ENCODE measurements at regions not wholly inside any gene's neighbourhood (a gene's known extent, or its start where the extent isn't known, plus 50 kb on each side); places are given as distances from the start of the nearest gene placed in this dataset.
"Not testable (repeated sequence)": the region's sequence is repeated elsewhere in the genome, so short reads cannot be mapped to it uniquely, and the experiment has no call there.

DNA sequence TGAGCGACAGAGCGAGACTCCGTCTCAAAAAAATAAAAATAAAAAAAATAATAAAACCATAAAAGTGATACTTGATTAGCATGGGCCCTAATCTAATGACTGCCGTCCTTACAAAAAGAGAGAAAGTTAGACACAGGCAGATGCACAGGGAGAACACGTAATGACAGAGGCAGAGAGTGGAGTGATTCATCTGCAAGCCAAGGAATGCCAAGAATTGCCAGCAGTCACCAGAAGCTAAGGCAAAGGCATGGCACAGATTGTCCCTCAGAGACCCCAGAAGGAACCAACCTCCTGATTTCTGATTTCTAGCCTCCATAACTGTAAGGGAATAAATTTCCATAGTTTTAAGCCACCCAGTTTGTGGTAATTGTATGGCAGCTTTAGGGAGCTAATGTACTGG, 79.6 kb upstream of the FREM1 start:
- H3K9me3 Mint-ChIP-seq, result peaks cover 0 to 4% of the 10 kb centered on the region in 2 donors
- peaks cover 0 to 5% of the 10 kb centered on the region in 2 donors for H3K36me3 Mint-ChIP-seq

DNA sequence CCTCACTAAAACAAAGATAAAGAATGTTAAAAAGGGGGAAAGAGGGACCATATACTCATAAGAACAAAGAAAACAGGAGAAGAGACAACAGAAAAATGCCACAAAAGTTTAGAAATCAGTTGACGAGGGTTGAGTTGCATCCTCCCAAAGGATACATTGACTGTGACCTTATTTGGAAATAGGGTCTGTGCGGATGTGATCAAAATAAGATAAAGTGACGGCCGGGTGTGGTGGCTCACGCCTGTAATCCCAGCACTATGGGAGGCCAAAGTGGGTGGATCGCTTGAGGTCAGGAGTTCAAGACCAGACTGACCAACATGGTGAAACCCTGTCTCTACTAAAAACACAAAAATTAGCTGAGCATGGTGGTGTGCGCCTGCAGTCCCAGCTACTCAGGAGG, 79.1 kb upstream of the FREM1 start:
- not testable (repeated sequence) for H3K27ac Mint-ChIP-seq; DNase-seq (ENCODE audit: low spot score in 2 of 2); H3K9me3 Mint-ChIP-seq; ATAC-seq; H3K36me3 Mint-ChIP-seq

More for the DNA sequence above, 79.6 kb upstream of the FREM1 start:
- no peak for ATAC-seq
- DNase-seq (ENCODE audit: low spot score in 2 of 2), result no peak
- H3K27ac Mint-ChIP-seq, result no peak overlapping the region

DNA sequence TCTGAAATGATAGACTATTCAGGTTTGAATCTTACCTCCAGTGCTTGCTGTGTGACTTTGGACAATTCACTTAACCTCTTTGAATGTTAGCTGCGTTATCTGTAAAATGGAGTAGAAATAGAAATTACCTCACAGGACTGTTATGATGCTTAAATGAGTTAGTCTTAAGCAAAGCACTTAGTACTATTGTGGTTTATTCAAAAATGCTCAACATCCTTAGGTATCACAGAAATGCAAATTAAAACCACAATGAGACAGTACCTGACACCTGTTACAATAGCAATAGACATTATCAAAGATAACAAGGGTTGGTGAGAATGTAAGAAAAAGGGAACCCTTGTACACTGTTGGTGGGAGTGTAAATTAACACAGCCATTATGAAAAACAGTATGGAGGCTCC, 77.6 kb upstream of the FREM1 start:
- Mint-ChIP-seq H3K27ac (no peak overlapping the region), H3K36me3 (peaks cover 0 to 5% of the 10 kb centered on the region in 2 donors), H3K9me3 (peaks cover 0 to 4% of the 10 kb centered on the region in 2 donors)
- DNase-seq (ENCODE audit: low spot score in 2 of 2) (no peak), ATAC-seq (peak in 1 of 2 donors; percentile 28)

DNA sequence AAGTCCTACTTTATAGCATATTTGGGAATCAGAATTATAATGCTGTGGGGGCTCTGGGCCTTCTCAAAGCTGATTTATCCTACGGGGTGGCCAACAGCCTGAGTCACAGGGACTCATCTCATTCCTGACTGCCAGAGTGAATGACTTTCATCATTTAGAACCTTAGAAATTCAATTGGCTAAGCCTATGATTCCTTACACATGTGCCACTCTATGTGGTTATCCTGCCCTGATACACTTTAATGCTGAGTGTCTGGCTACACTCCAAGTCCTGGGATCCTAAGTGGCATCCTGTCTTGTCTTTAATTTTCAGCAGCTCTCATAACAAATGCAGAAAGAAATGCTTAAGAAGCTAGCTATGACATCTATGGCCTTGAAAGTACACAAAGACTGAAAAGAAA, 75.2 kb upstream of the FREM1 start:
- DNase-seq (ENCODE audit: low spot score in 2 of 2), result no peak
- Mint-ChIP-seq H3K27ac (no peak overlapping the region), H3K36me3 (no peaks in the 10 kb centered on the region), H3K9me3 (no peaks in the 10 kb centered on the region)
- no peak for ATAC-seq

DNA sequence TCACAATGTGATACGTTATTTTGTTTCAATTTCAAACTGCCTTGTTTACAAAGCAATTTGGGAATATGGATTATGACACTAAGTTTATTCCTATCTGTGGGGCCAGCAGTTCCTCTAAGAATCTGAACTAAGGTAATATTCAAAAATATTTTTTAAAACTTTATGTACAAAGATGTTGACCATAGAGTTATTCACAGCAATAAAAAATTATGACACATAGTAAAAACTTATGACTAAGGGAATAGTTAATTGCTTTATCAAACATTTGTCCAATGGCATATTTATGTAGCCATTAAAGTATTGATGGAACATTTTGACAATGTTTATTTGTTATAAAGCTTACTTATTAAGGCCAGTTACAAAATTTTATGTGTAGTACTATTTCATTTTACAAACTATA, 73.4 kb upstream of the FREM1 start:
- DNase-seq (ENCODE audit: low spot score in 2 of 2), result no peak
- no peak for ATAC-seq
- no peaks in the 10 kb centered on the region for H3K36me3 Mint-ChIP-seq
- no peaks in the 10 kb centered on the region for H3K9me3 Mint-ChIP-seq
- no peak overlapping the region for H3K27ac Mint-ChIP-seq

DNA sequence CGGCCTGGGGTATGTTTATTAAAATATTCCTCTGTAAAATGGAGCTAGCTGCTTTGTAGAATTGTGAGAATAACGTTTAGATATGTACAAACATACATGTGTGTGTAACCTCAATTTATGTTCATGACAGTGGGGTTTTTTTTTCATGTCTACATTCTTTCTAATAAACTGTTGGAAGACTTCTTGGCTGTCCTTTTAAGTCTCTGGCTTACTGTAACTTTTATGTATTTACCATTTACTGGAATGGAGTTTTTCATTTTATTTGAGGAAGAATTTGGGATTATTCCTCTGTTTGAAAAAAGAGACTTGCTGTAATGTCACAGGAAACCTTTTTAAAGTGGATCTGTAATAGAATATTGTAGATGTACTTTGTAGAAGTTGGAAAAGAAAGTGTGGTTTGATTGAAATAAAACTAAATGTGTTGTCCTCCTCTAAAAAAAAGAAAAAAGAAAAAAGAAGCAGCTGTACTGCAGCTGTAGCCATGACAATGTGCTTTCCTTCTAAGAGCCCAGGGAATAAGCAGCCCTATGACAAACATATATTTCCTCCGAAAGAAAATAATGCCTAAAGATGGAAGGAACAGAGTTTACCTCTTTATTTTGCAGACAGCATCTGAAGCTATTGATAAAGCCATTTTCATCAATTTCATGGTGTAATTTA, 71.2 kb upstream of the FREM1 start:
- H3K27ac Mint-ChIP-seq, result no peak overlapping the region
- no peaks in the 10 kb centered on the region for H3K9me3 Mint-ChIP-seq
- ATAC-seq, result no peak
- H3K36me3 Mint-ChIP-seq, result no peaks in the 10 kb centered on the region
- DNase-seq (ENCODE audit: low spot score in 2 of 2), result no peak

DNA sequence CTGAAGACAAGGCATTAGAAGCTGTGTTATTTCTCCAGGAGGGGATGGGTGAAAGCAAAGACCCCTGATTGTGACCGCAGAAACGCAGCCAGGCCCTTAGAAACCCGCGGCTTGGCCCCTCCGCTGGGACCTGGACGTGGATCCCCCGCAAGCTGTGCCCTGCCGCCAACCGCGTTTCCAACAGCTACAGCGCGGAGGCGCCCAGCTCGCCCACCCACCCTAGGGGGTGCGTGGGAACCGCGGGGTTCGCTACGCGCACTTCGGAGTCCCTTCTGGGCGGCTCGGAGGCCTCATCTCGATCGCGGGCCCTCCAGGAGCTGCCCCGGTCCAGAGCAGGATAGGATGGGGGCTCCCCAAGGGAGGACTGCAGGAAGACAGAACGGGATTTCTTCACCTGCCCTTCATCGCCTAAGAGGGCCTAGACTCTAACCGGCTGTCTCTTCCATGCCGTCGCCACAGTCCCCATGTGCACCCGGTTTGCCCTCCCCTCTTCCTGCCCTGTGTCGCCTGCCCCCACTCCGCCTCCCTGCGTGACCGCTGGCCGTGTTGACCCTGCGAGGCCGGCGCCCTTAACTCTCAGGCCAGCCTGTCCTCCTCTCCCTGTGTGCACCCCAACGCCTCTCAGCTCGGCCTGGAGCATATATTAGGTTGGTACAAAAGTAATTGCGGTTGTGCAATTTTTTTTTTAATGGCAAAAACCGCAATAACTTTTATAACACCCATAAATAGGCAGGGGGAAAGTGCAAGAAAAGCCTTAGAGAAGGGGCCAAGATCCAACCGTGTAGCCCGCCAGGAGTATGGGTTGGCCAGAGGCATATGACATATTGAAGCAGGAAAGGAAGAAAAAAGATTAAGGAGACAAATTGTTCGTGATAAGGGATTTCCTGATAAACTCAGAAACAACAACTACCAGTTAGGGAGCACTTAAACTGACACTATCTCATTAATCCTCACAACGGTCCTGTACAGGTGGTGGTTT, 68.1 kb upstream of the FREM1 start:
- ATAC-seq, result no peak
- H3K36me3 Mint-ChIP-seq, result no peaks in the 10 kb centered on the region
- H3K27ac Mint-ChIP-seq, result no peak overlapping the region
- no peak for DNase-seq (ENCODE audit: low spot score in 2 of 2)
- no peaks in the 10 kb centered on the region for H3K9me3 Mint-ChIP-seq

DNA sequence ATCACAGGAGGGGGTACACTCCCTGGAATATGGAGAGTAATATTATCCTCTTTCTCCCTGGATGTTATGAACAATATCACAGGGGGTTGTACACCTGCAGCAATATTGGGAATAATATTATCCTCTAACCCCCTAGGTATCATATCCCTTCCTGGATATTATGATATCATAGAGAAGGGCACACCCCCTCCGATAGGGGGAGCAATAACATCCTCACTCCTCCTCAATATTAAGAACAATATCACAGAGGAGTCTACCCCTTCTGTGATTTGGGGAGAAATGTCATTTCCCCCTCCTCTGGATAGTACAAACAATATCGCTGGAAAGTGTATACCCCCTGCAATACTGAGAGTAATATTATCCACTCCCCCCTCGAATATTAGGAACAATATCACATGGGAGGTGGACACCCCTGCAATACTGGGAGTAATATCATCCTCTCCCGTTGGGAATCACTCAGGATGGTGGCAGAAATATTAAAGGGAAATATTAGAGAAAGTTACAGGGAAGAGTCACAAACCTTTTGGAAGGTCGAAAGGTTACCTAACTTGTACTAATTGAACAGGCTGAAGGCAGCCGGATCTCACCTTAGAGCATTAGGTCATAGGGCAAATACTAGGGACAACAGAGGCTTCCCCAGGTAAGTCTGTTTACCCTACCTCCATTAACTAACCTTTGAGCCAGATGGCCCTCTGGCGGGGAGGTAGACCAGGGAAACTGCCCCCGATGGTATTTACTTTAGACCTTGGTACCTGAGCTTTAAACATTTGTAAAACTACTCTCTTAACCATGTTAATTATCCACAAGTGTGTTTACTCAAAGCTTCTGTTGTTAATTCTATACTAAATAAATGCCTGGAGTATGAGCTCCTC, 57.5 kb upstream of the FREM1 start:
- Mint-ChIP-seq H3K27ac (no peak overlapping the region), H3K36me3 (no peaks in the 10 kb centered on the region), H3K9me3 (peaks cover 0 to 4% of the 10 kb centered on the region in 2 donors)
- no peak for ATAC-seq
- no peak for DNase-seq (ENCODE audit: low spot score in 2 of 2)

DNA sequence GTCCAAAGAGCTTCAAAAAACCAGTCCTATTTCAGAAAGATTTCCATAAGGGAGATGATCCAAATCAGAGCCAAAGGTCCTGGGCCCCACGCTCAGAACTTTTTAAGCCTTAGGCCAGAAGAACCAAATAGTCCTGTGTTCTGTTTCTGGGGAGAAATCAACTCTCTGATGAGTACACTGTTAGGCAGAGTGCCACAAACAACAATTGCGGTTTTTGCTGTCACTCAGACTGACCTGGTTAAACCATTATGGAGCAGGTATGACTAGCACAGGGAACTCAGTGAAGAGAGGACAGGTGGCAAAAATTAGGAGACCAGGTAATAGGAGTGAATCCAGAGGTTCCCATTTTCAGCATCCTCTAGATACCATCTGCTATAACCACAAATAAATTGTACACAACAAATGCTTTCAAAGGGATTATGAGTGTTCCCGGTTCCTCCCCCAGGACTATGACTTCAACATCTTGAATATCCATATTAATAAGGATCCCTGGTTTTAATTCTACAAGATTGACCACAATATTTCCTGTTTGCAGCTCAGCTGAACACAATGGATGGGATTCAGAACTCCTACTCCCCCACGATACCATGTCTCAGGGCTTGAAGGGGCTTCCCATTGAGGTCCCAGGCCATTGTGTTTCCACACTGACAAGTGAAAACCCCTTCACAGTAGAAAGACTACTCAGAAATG, 52.1 kb upstream of the FREM1 start:
- DNase-seq (ENCODE audit: low spot score in 2 of 2) (no peak), ATAC-seq (no peak)
- Mint-ChIP-seq H3K27ac (peak overlapping the region in 1 of 2 donors; percentile 46), H3K9me3 (peaks cover 0 to 11% of the 10 kb centered on the region in 2 donors), H3K36me3 (peaks cover 0 to 14% of the 10 kb centered on the region in 2 donors)

DNA sequence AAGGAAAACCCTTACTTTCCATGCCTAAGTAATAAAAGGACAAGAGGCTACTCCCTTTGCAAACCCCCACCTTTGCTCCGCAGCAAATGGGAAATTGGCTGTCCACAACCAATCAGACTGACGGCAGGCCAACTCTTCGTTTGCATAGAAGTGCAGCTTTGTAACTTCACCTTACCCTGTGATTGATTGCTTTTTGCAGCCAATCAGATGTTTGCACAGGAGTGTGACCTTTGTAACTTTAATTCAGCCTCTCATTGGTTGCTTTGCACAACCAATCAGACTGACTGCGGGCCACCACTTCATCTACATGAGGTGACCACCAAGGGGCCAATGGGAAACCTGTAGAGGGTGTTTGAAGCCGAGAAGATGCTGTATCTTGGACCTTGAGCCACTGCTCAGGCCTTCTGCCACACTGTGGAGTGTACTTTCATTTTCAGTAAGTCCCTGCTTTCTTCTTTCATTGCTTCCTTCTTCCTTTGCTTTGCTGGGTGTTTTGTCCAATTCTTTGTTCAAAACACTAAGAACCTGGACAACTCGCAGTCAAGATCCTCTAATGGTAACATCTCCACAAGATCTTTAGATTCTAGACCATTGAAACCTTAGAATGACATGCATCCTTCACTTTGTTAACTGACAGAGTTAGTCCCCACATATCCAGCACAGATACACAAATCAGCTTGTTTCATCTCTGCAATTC, 51.3 kb upstream of the FREM1 start:
- peaks cover 0 to 14% of the 10 kb centered on the region in 2 donors for H3K36me3 Mint-ChIP-seq
- DNase-seq (ENCODE audit: low spot score in 2 of 2) (no peak), ATAC-seq (peak in 1 of 2 donors; percentile 44)
- peak overlapping the region; percentile 5 to 46 for H3K27ac Mint-ChIP-seq
- H3K9me3 Mint-ChIP-seq, result peaks cover 0 to 14% of the 10 kb centered on the region in 2 donors

DNA sequence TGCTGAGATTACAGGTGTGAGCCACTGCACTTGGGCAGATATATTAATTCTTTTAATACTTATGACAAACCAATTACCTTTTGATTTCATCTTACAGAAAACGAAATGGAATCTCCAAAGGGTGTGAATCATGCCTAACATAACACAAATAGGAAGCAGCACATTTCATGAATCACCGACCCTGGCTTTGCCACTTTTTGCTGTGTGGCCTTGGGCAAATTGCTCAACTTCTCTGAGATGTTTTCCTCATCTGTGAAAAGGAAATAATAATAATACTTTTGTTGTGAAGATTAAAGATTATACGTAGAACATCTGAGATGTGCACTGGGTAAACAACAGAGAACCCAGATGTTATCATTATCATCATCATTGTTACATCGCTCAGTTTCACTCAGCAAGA, 50.7 kb upstream of the FREM1 start:
- Mint-ChIP-seq H3K27ac (no peak overlapping the region), H3K36me3 (peaks cover 0 to 14% of the 10 kb centered on the region in 2 donors), H3K9me3 (peaks cover 0 to 14% of the 10 kb centered on the region in 2 donors)
- DNase-seq (ENCODE audit: low spot score in 2 of 2) (no peak), ATAC-seq (no peak)

Measured in activated naive CD4-positive, alpha-beta T cell treated with anti-CD3 and anti-CD28 coated beads, Interleukin-2, amount 50 U/mL, for 72 hours (primary cell).